ENCODE measurements at regions not wholly inside any gene's neighbourhood (a gene's known extent, or its start where the extent isn't known, plus 50 kb on each side); places are given as distances from the start of the nearest gene placed in this dataset.
"Not testable (repeated sequence)": the region's sequence is repeated elsewhere in the genome, so short reads cannot be mapped to it uniquely, and the experiment has no call there.

GRCh38 chr20:5453316-5453715, 136.6 kb upstream of the PROKR2 start:
- not testable (repeated sequence) for DNase-seq (ENCODE audit: low read depth in 2 of 2)

GRCh38 chr20:5452691-5453090, 135.9 kb upstream of the PROKR2 start:
- not testable (repeated sequence) for DNase-seq (ENCODE audit: low read depth in 2 of 2)

GRCh38 chr20:5452286-5452685, 135.5 kb upstream of the PROKR2 start:
- not testable (repeated sequence) for DNase-seq (ENCODE audit: low read depth in 2 of 2)

DNA sequence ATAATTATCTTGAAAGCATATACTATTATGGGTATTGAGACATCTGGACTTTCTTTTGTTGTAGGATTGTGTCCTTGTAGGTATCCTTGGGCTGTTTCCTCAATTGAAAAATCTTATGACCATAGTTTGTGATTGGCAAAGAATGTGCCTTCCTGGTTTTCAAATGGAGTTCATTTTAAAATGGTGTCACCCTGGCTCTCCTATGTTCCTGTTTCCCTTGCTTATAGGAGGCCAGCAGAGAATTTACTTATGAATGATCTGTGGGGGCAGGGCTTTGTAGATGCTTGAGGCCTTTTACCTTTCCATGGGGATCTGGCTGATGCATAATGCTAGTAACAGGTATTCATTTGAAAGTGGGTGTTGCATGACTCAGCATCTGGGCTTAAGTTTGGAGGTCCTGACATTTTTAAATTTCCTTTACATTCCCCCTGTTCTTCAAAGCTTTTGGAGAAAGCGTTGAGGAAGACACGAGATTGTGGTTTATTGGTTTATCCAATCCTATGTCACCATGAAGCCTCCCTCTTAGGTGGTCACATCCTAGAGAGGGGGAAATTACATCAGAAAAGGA, 135.0 kb upstream of the PROKR2 start:
- DNase-seq (ENCODE audit: low read depth in 2 of 2), result no peak

DNA sequence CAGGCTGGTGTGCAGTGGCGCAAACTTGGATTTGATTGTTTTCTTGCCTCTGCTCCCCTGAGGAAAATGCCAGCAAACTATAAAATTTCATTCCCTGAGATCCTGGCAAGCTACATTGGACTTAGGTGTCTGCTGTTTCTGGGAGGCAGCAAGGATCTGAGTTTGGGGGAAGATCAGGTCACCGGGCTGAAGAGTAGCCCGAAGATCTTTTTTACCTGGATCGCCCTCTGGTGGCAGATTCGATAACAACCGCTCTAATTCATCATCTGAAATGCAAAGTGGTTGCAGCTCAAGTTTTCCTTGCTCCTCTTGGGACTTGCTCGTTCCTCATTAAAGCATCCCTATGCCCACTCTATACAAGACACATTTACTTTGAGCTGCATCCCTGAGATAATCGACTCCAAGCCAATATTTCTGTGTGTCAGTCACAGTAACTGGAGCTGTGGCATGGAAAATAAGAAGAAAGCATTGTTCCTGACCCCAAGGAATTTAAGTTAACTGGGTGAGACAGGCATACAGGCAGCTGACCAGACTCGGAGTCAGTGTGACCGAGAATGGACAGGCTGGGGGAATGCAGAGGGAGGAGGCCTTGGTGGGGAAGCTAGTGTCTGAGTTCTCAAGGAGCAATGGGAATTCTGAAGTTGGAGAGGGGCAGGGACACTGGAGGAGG, 131.8 kb upstream of the PROKR2 start:
- DNase-seq (ENCODE audit: low read depth in 2 of 2), result peak; percentile 11 to 43

DNA sequence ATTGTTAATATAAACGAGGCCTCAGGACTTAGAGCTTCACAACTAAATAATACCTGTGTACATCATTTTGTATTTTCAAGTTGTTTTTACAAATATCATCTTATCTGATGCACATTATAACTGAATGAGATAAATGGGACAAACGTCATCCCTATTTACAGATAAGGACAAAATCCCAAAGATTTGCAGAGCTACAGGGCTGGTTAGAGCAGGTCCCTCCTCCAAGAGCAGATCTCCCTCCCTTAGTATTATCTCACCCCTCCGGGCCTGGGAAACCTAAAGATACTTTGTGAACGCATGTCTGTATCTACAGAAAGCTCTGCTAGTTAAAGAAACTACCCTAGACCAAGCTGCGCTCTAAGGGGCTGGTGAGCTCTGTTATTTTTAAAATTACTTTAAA, 130.4 kb upstream of the PROKR2 start:
- DNase-seq (ENCODE audit: low read depth in 2 of 2), result no peak

DNA sequence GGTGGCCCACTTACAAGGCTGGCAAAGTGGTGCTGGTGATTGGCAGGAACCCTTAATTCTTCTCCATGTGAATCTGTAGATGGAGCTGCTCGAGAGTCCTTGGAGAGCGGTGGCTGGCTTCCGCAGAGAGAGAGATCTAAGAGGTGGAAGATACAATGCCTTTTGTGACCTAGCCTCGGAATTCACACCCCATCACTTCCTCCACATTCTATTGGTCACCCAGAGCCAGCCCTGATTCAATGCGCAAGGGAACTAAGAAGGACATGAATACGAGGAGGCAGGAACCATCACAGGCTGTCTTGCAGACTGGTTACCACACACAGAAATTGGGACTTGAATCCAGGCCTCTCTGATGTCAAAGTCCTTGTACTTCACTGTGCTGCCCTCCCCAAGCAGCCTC, 128.9 kb upstream of the PROKR2 start:
- DNase-seq (ENCODE audit: low read depth in 2 of 2), result no peak

DNA sequence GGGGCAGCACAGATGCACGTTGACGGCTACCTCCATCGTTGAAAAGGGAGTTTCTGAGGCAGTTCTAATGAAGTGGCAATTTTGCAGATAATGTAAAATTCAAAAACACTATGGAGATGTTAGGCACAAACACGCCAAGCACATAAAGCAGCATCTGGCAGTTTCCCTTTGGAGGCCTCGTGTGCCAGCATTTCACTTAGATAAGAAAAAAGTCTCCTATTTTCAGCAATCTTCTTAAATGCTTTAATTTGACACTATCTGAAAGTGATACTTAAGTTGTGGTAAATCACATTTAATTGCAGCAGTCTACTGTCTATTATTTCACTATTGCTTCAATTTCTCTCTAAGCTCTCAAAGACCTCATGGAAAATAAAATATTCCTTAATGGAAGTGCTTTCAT, 125.3 kb upstream of the PROKR2 start:
- no peak for DNase-seq (ENCODE audit: low read depth in 2 of 2)

DNA sequence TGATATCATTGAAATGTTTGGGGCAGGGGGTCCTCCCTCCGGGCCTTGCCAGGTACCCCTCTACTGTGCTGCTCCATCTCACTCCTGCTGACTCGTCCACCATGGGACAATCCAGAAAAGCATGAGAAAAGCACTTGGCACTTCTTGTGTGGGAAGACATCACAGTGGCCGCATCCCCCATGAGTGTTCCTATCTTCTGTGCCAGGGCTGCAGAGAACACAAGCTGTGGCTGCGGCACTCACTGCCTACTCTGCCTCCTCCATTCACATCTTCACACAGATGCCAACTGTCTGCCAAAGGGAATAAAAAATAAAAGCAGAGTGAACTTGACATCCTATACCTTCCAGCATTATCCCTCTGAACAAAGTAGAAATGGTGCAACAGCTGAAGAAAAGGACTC, 117.4 kb upstream of the PROKR2 start:
- DNase-seq (ENCODE audit: low read depth in 2 of 2), result no peak

- DNase-seq (ENCODE audit: low read depth in 2 of 2), result no peak
Observed at GRCh38 chr20:5433352-5433751, 116.6 kb upstream of the PROKR2 start.

DNA sequence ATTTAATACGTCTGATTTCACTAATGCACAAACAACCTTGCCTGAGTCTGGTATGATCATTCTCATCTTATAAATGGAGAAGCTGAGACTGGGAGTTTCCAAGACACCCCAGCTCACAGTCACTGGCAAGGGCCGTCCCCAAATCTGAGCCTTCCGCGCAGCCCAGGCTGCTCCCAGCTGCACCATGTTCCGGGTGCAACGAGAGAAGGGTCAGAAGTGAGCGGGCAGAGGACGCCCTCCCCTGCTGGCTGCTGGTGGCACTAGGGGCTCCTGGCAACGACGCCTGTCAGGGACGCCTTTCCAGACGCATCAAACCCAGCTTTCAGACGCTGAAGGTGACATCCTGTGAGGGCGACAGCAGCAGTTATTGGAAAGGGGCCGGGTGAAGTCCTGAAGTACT, 115.3 kb upstream of the PROKR2 start:
- no peak for DNase-seq (ENCODE audit: low read depth in 2 of 2)

- DNase-seq (ENCODE audit: low read depth in 2 of 2), result no peak
Observed at GRCh38 chr20:5430670-5431069, 113.9 kb upstream of the PROKR2 start.

- DNase-seq (ENCODE audit: low read depth in 2 of 2), result no peak
Observed at GRCh38 chr20:5426026-5426425, 109.3 kb upstream of the PROKR2 start.

DNA sequence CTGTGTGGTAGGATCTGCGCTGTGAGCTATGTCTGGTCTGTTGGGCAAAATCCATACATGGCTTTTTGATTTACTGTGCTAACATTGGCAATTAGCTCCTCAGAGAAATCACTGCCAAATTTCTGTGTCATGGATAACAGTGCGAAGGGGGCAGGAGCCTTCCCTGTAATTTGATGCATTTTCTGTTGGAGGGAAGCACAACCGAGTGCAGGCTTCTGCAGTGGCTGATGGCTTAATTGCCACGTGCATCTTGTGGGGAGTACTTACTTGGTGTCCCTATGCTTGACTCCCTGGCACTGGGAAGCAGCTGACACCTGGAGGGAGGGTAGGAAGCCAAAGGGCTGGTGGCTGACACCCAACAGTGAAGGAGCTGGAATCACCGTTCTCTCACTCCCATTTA, 99.3 kb upstream of the PROKR2 start:
- DNase-seq (ENCODE audit: low read depth in 2 of 2), result no peak

GRCh38 chr20:5413394-5413793, 96.6 kb upstream of the PROKR2 start:
- no peak for DNase-seq (ENCODE audit: low read depth in 2 of 2)

DNA sequence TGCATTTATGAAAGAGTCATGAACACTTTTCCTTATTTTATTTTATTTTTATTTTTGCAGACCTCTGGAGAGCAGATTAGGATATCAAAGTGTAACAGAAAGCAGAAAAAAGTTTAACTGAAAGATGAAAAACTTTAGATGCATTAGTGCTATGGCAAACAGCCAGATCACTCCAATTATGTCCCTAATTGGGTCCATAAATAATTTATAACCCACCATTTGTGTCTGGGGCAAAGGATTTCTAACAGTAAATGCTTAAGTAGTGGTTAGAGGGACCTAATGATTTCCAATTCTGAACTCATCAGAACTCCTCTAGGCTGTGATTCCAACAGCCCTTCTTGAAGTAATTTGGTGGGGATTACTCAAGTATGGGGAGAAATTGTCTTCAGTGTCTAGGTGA, 93.7 kb upstream of the PROKR2 start:
- no peak for DNase-seq (ENCODE audit: low read depth in 2 of 2)

DNA sequence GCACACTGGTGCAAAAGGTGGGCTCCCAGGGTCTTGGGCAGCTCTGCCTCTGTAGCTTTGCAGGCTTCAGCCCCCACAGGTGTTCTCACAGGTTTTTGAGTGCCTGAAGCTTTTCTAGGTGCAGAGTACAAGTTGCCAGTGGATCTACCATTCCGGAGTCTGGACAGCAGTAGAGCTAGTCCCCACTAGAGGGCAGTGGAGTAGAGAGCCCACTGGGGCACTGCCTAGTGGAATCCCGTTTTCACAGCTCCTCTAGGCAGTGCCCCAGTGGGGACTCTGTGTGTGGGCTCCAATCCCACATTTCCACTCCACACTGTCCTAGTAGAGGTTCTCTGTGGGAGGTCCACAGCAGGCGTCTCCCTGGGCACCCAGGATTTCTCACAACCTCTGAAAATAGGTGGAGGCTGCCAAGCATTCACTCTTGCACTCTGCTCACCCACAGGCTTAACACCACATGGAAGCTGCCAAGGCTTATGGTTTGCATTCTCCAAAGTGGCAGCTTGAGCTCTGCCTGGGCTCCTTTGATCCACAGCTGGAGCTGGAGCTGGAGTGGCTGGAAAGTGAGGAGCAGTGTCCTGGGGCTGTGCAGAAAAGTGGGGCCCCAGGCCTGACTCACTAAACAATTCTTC, 86.3 kb upstream of the PROKR2 start:
- peak in 1 of 2 donors; percentile 6 for DNase-seq (ENCODE audit: low read depth in 2 of 2)

- DNase-seq (ENCODE audit: low read depth in 2 of 2), result no peak
Observed at GRCh38 chr20:5401277-5401875, 84.6 kb upstream of the PROKR2 start.

- DNase-seq (ENCODE audit: low read depth in 2 of 2), result no peak
Observed at GRCh38 chr20:5400164-5400762, 83.5 kb upstream of the PROKR2 start.

GRCh38 chr20:5397393-5397792, 80.6 kb upstream of the PROKR2 start:
- DNase-seq (ENCODE audit: low read depth in 2 of 2), result no peak

DNA sequence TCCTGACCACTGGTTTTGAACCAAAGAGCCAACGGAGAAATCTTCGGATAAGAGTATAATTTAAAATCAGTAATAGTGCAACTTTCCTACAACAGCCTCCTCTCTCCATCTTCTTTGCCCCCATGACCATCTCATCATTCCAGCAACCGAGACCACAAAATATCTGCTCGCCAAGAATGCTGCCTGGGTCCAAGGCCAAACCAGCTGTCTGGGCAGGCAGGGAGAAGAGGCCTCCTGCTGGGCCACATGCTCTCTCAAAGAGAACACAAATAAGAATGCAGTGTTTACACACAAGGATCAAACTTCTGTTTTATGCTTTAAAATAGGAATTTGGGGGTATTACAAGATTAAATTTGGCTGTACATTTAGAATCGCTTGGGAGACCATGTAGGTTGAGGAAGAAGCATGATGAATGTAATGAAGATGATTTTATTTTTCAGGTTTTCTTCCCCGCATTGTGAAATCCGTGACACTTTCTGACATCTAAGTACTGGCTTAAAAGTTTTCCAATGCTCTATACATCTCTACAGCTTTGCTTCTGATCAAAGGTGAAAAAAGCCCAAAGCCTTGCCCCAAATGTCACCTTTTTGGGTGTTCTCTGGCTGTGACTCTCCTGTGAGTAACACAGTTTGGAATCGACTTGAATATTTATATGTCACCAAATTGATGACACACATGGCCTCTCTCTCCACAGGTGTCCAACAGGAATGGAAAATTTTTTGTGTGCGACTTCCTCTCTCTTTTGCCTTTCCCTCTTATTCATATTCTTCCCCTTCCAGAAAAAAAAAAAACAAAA, 79.4 kb upstream of the PROKR2 start:
- DNase-seq (ENCODE audit: low read depth in 2 of 2), result no peak

All from stimulated activated CD8-positive, alpha-beta memory T cell treated with anti-CD3 and anti-CD28 coated beads, Interleukin-2, amount 100 ng/mL, for 48 hours (primary cell).